ENCODE measurements at regions not wholly inside any gene's neighbourhood (a gene's known extent, or its start where the extent isn't known, plus 50 kb on each side); places are given as distances from the start of the nearest gene placed in this dataset.

DNA sequence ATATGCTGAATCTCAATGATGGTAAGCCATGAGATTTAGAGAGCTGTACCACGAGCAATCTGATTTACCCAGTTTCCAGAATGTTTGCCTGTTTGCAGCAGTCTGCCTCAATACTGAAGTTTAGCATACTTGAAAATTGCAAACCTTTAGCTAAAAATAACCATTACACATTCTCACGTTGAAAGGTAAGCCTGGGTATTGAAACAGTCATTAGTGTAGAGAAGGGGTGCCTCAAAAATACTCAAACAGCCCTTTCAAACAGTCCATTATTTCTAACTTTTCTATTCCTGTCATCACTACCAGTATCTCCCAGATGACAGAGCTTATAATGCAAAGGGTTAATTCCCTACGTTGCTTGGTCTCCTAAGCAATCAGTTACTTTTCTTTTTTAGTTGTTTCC is 111.8 kb upstream of the MBNL1 start:
- TF ChIP-seq, protein P1, sequence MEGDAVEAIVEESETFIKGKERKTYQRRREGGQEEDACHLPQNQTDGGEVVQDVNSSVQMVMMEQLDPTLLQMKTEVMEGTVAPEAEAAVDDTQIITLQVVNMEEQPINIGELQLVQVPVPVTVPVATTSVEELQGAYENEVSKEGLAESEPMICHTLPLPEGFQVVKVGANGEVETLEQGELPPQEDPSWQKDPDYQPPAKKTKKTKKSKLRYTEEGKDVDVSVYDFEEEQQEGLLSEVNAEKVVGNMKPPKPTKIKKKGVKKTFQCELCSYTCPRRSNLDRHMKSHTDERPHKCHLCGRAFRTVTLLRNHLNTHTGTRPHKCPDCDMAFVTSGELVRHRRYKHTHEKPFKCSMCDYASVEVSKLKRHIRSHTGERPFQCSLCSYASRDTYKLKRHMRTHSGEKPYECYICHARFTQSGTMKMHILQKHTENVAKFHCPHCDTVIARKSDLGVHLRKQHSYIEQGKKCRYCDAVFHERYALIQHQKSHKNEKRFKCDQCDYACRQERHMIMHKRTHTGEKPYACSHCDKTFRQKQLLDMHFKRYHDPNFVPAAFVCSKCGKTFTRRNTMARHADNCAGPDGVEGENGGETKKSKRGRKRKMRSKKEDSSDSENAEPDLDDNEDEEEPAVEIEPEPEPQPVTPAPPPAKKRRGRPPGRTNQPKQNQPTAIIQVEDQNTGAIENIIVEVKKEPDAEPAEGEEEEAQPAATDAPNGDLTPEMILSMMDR (IDR thresholded peaks at IDR 0.05; ENCODE audit: low read length): no peak
- TF ChIP-seq EZH2 (optimal IDR thresholded peaks at IDR 0.05; ENCODE audit: low read depth, low read length): no peak

Measured in MM.1S (cell line).